ENCODE measurements at regions not wholly inside any gene's neighbourhood (a gene's known extent, or its start where the extent isn't known, plus 50 kb on each side); places are given as distances from the start of the nearest gene placed in this dataset.
"Not testable (repeated sequence)": the region's sequence is repeated elsewhere in the genome, so short reads cannot be mapped to it uniquely, and the experiment has no call there.

DNA sequence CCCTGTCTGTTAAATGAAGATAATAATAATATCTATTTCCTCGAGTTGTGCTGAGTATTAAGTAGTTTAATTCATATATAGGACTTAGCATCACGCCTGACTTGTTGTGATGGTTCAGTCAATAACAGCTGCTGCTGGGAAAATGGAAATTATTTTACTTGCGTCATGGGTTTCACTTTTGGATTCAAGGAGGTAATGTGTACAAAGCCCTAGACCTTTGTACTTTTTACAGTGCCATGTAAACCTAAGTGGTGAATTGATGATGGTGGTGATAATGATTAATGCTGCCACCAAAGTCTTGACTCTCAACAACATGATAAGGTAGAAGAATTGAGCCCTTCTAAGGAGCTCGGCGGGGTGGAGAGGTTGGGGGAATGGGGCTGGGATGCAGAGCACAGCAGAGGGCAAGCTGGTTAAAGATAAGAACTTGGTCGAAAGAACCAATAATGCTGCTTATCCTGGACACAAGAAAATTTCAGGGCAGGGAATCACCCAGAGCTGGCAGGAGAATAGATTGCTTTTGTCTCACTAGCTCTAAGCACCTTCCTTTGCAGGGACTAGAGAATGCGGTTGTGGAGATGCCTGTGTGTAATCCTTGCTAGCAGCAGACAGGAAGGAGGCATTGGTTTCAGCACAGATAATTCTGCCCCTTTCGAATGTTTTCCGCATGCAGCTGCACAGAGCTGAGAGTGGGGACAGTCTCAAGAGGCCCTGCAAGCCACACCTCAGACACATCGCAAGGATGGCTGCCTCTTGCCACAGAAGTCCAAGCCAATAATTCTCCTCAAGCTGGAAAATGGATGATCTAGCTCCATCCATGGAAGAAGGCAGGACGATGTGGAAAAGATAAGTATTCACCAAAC is 187.1 kb downstream of the TMEM114 start:
- Histone ChIP-seq H3K27me3 (ENCODE audit: low read depth) (no peaks in the 10 kb centered on the region), H3K4me3 (no peak overlapping the region), H3K36me3 (no peaks in the 10 kb centered on the region), H3K4me1 (no peaks in the 10 kb centered on the region), H3K9me3 (no peaks in the 10 kb centered on the region), H3K27ac (no peak overlapping the region)
- no peak for ATAC-seq
- intact Hi-C loops (cut with DNase I), result no loop called here
- DNase-seq, result no peak
- TF ChIP-seq, protein P1, sequence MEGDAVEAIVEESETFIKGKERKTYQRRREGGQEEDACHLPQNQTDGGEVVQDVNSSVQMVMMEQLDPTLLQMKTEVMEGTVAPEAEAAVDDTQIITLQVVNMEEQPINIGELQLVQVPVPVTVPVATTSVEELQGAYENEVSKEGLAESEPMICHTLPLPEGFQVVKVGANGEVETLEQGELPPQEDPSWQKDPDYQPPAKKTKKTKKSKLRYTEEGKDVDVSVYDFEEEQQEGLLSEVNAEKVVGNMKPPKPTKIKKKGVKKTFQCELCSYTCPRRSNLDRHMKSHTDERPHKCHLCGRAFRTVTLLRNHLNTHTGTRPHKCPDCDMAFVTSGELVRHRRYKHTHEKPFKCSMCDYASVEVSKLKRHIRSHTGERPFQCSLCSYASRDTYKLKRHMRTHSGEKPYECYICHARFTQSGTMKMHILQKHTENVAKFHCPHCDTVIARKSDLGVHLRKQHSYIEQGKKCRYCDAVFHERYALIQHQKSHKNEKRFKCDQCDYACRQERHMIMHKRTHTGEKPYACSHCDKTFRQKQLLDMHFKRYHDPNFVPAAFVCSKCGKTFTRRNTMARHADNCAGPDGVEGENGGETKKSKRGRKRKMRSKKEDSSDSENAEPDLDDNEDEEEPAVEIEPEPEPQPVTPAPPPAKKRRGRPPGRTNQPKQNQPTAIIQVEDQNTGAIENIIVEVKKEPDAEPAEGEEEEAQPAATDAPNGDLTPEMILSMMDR (IDR thresholded peaks at IDR 0.05), result no peak

- ATAC-seq; intact Hi-C loops (cut with DNase I); H3K36me3 ChIP-seq; H3K4me1 ChIP-seq; H3K27ac ChIP-seq; H3K9me3 ChIP-seq; H3K27me3 ChIP-seq (ENCODE audit: low read depth); H3K4me3 ChIP-seq; DNase-seq: not testable (repeated sequence)
Observed at GRCh38 chr16:8400683-8401082, 189.6 kb downstream of the TMEM114 start.

- no peaks in the 10 kb centered on the region for H3K9me3 ChIP-seq
- H3K4me1 ChIP-seq, result no peaks in the 10 kb centered on the region
- DNase-seq, result no peak
- TF ChIP-seq, protein P1 (IDR thresholded peaks at IDR 0.05), result no peak
- intact Hi-C loops (cut with DNase I), result no loop called here
- no peak overlapping the region for H3K27ac ChIP-seq
- no peak overlapping the region for H3K4me3 ChIP-seq
- no peaks in the 10 kb centered on the region for H3K27me3 ChIP-seq (ENCODE audit: low read depth)
- H3K36me3 ChIP-seq, result no peaks in the 10 kb centered on the region
- no peak for ATAC-seq
Observed at GRCh38 chr16:8398548-8398947, 191.8 kb downstream of the TMEM114 start.

GRCh38 chr16:8397223-8397622 is 193.1 kb downstream of the TMEM114 start:
- Histone ChIP-seq H3K4me1 (no peaks in the 10 kb centered on the region), H3K36me3 (no peaks in the 10 kb centered on the region), H3K4me3 (no peak overlapping the region), H3K27me3 (ENCODE audit: low read depth) (no peaks in the 10 kb centered on the region), H3K9me3 (no peaks in the 10 kb centered on the region), H3K27ac (no peak overlapping the region)
- intact Hi-C loops (cut with DNase I), result no loop called here
- TF ChIP-seq, protein P1 (IDR thresholded peaks at IDR 0.05), result no peak
- DNase-seq (no peak), ATAC-seq (no peak)

GRCh38 chr16:8396463-8396862 is 193.8 kb downstream of the TMEM114 start:
- Histone ChIP-seq H3K27ac (no peak overlapping the region), H3K27me3 (ENCODE audit: low read depth) (no peaks in the 10 kb centered on the region), H3K4me3 (no peak overlapping the region), H3K36me3 (no peaks in the 10 kb centered on the region), H3K4me1 (no peaks in the 10 kb centered on the region), H3K9me3 (no peaks in the 10 kb centered on the region)
- TF ChIP-seq, protein P1 (IDR thresholded peaks at IDR 0.05), result no peak
- DNase-seq (no peak), ATAC-seq (no peak)
- intact Hi-C loops (cut with DNase I), result no loop called here

DNA sequence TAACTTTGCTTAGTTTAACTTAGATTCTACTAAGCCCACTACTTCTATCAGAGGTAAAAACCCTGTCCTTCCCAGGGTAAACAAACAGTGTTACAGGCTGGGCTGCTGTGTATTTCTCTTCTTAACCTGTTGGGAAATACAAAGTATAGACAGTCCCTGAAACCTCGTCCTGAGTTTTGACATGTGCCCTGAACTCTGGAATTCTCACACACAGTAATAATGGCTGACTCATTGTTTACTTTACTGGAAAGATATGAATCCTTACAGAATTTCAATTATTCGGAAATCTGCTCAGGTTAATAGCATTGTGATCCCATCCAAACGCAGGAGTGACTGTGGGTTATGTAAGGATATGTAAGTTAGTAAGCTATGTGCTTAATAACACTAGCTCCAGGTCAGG is 199.1 kb downstream of the TMEM114 start:
- intact Hi-C loops (cut with DNase I), result no loop called here
- ATAC-seq (no peak), DNase-seq (no peak)
- H3K4me1 ChIP-seq, result no peaks in the 10 kb centered on the region
- H3K27ac ChIP-seq, result no peak overlapping the region
- TF ChIP-seq, protein P1 (IDR thresholded peaks at IDR 0.05), result no peak
- no peaks in the 10 kb centered on the region for H3K27me3 ChIP-seq (ENCODE audit: low read depth)
- no peaks in the 10 kb centered on the region for H3K9me3 ChIP-seq
- no peak overlapping the region for H3K4me3 ChIP-seq
- no peaks in the 10 kb centered on the region for H3K36me3 ChIP-seq
